PFSK-1 (cell line): ENCODE measurements at regions not wholly inside any gene's neighbourhood (a gene's known extent, or its start where the extent isn't known, plus 50 kb on each side); places are given as distances from the start of the nearest gene placed in this dataset.

ENCODE experiments used
- FOXP2 ChIP-seq: optimal IDR thresholded peaks from 2 replicates; pipeline ENCODE3; 2011; ENCODE audit warnings: borderline replicate concordance, control low read depth, inconsistent platforms; ENCODE audit not compliant: insufficient read depth; ENCODE audit errors: extremely low read length, extremely low read depth
- POLR2AphosphoS5 ChIP-seq: IDR thresholded peaks from 2 replicates; pipeline ENCODE4 v1.6.1; 2012; ENCODE audit warnings: low read depth, mild to moderate bottlenecking, control low read depth, low read length, moderate library complexity
- REST ChIP-seq, 2 experiments: IDR thresholded peaks; 2 replicates each; pipeline versions ENCODE4 v1.6.1 to v1.8.0; 2011 to 2012; ENCODE audit warnings: low read depth in 2 of 2, low read length in 2 of 2, control low read depth in 1 of 2, inconsistent platforms in 1 of 2, mild to moderate bottlenecking in 1 of 2, moderate library complexity in 1 of 2; ENCODE audit not compliant: insufficient read depth in 1 of 2
- SIN3A ChIP-seq: IDR thresholded peaks from 2 replicates; pipeline ENCODE4 v1.6.1; 2012; ENCODE audit warnings: mild to moderate bottlenecking, low read length, moderate library complexity, borderline replicate concordance; ENCODE audit not compliant: insufficient read depth
- TAF1 ChIP-seq: IDR thresholded peaks from 2 replicates; pipeline ENCODE4 v1.6.1; 2012; ENCODE audit warnings: low read length, control low read depth, borderline replicate concordance; ENCODE audit not compliant: insufficient read depth

- TF ChIP-seq TAF1 (no peak), POLR2AphosphoS5 (no peak)
Observed at GRCh38 chr7:153090764-153091163, 331.2 kb downstream of the ACTR3B start.

- TF ChIP-seq REST (IDR thresholded peaks at IDR 0.05; ENCODE audit: insufficient read depth in 1 of 2, low read depth in 2 of 2, low read length in 2 of 2) (no peak), TAF1 (no peak), FOXP2 (no peak), POLR2AphosphoS5 (no peak), SIN3A (no peak)
Observed at GRCh38 chr7:153091477-153091876, 331.9 kb downstream of the ACTR3B start.

DNA sequence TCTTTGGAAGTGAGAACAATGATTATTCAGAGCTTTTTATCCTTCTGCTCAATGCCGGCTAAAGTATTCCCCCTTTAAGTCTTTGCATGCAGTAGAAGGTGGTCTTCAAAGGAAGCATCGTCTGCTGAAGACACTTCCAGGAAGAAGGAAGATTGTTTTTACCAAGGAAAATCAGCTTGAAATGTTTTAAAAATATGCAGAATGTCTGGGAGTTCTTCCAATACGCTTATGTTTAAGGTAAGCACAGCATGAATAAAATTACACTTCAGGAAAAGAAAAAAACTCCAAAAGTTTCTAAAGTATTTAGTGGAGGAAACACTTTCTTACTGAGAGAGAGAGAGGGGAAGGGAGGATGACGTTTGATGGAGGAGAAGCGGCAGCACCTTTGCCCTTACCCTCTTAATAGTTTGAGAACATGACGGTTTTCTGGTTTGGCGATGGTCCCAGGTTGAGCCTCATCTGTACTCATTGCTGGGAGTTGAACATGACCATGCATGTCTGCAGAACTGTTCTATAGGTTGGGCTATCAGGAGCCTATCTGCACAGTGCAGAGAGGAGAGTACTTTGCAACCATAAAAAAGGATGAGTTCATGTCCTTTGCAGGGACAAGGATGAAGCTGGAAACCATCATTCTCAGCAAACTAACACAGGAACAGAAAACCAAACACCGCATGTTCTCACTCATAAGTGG is 338.1 kb downstream of the ACTR3B start:
- TF ChIP-seq POLR2AphosphoS5 = no peak
- no peak for TF ChIP-seq FOXP2
- TF ChIP-seq SIN3A = no peak
- TF ChIP-seq TAF1 = no peak
- TF ChIP-seq REST (IDR thresholded peaks at IDR 0.05; ENCODE audit: insufficient read depth in 1 of 2, low read depth in 2 of 2, low read length in 2 of 2) = no peak

DNA sequence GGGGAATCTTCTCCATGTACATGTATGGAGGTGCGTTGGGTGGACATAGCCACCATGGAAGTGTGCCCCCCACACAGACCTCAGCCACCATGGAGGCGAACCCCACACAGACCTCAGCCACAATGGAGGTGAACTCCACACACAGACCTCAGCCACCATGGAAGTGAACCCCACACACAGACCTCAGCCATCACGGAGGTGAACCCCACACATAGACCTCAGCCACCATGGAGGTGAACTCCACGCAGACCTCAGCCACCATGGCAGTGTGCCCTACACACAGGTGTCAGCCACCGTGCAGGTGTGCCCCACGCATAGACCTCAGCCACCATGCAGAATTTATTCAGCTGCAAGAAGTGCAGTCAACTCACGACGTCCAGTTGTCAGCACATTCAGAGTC is 339.7 kb downstream of the ACTR3B start:
- no peak for TF ChIP-seq SIN3A
- TF ChIP-seq TAF1 = no peak
- no peak for TF ChIP-seq FOXP2
- no peak for TF ChIP-seq POLR2AphosphoS5
- no peak for TF ChIP-seq REST (IDR thresholded peaks at IDR 0.05; ENCODE audit: insufficient read depth in 1 of 2, low read depth in 2 of 2, low read length in 2 of 2)

DNA sequence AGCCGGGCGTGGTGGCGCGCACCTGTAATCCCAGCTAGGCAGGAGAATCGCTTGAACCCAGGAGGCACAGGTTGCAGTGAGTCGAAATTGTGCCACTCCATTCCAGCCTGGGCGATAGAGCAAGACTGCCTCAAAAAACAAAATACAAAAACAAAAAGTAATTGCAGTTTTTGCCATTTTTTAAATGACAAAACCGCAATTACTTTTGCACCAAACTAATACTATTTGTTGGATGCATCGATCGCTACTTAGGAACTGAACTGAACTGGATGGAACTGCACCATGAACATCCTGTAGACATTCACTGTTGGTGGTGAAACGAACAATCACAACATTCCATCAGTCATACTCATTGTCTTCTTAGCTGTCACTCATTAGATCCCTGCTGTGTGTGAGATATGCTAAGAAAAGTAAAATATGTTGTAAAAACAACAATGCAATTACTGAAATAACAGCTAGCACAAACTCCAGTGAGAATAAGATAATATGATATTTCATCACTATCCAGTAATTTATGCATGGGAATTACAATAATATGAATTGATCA is 341.2 kb downstream of the ACTR3B start:
- TF ChIP-seq TAF1 (no peak), POLR2AphosphoS5 (no peak), FOXP2 (no peak), REST (IDR thresholded peaks at IDR 0.05; ENCODE audit: insufficient read depth in 1 of 2, low read depth in 2 of 2, low read length in 2 of 2) (no peak), SIN3A (no peak)
